ENCODE measurements at regions not wholly inside any gene's neighbourhood (a gene's known extent, or its start where the extent isn't known, plus 50 kb on each side); places are given as distances from the start of the nearest gene placed in this dataset.

- Histone ChIP-seq H3K9me3 (peaks cover 0 to 9% (median 0%) of the 10 kb centered on the region in 12 donors), H3K4me1 (peaks cover 0 to 18% (median 0%) of the 10 kb centered on the region in 12 donors), H3K27ac (peak overlapping the region in 2 of 12 donors; percentile 6 to 35), H3K4me3 (no peak overlapping the region), H3K27me3 (peaks cover 0 to 3% (median 0%) of the 10 kb centered on the region in 9 donors), H3K36me3 (no peaks in the 10 kb centered on the region)
- intact Hi-C loops (cut with DNase I) = no loop called here
- TF ChIP-seq POLR2A (IDR thresholded peaks at IDR 0.05) (no peak), CTCF (IDR thresholded peaks at IDR 0.05) (no peak)
- ATAC-seq (peak in 2 of 4 donors; percentile 13 to 52), DNase-seq (no peak)
- WGBS, 4 donors = 27 to 35% (median 32%) methylated on average over 9 of the region's 9 CpGs
These were observed 923.5 kb downstream of the UQCRFS1 start for GRCh38 chr19:28289295-28290063.

- peaks cover 0 to 3% (median 0%) of the 10 kb centered on the region in 9 donors for H3K27me3 ChIP-seq
- ATAC-seq (peak in 3 of 4 donors; percentile 26 to 60 (median 43)), DNase-seq (no peak)
- 37 to 63% (median 47%) methylated on average over 5 of the region's 5 CpGs for WGBS, 4 donors
- peaks cover 0 to 12% (median 0%) of the 10 kb centered on the region in 12 donors for H3K4me1 ChIP-seq
- no peaks in the 10 kb centered on the region for H3K36me3 ChIP-seq
- peaks cover 0 to 9% (median 0%) of the 10 kb centered on the region in 12 donors for H3K9me3 ChIP-seq
- peak overlapping the region in 2 of 12 donors; percentile 4 to 6 for H3K27ac ChIP-seq
- intact Hi-C loops (cut with DNase I) = no loop called here
- no peak for TF ChIP-seq POLR2A (IDR thresholded peaks at IDR 0.05)
- no peak for TF ChIP-seq CTCF (IDR thresholded peaks at IDR 0.05)
- no peak overlapping the region for H3K4me3 ChIP-seq
These were observed 924.2 kb downstream of the UQCRFS1 start for GRCh38 chr19:28288572-28289264.

- intact Hi-C loops (cut with DNase I) = no loop called here
- Histone ChIP-seq H3K4me3 (no peak overlapping the region), H3K36me3 (no peaks in the 10 kb centered on the region), H3K27ac (no peak overlapping the region), H3K9me3 (peaks cover 0 to 9% (median 0%) of the 10 kb centered on the region in 12 donors), H3K4me1 (peaks cover 0 to 12% (median 0%) of the 10 kb centered on the region in 12 donors), H3K27me3 (peaks cover 0 to 3% (median 0%) of the 10 kb centered on the region in 9 donors)
- TF ChIP-seq CTCF (IDR thresholded peaks at IDR 0.05) (no peak), POLR2A (IDR thresholded peaks at IDR 0.05) (no peak)
- ATAC-seq (no peak), DNase-seq (no peak)
- 87 to 92% (median 91%) methylated on average over 2 of the region's 2 CpGs for WGBS, 4 donors
These were observed 927.0 kb downstream of the UQCRFS1 start for GRCh38 chr19:28285917-28286316.

- TF ChIP-seq POLR2A (IDR thresholded peaks at IDR 0.05) = no peak
- TF ChIP-seq CTCF (IDR thresholded peaks at IDR 0.05) = no peak
- no peak for ATAC-seq
These were observed 927.9 kb downstream of the UQCRFS1 start for GRCh38 chr19:28285078-28285477.

More at GRCh38 chr19:28285078-28285477, 927.9 kb downstream of the UQCRFS1 start:
- H3K4me1 ChIP-seq = peaks cover 0 to 12% (median 0%) of the 10 kb centered on the region in 12 donors
- H3K27me3 ChIP-seq = peaks cover 0 to 3% (median 0%) of the 10 kb centered on the region in 9 donors
- peaks cover 0 to 9% (median 0%) of the 10 kb centered on the region in 12 donors for H3K9me3 ChIP-seq
- H3K36me3 ChIP-seq = no peaks in the 10 kb centered on the region
- H3K27ac ChIP-seq = no peak overlapping the region
- no peak for DNase-seq
- H3K4me3 ChIP-seq = no peak overlapping the region
- intact Hi-C loops (cut with DNase I) = no loop called here

All from heart left ventricle (tissue), 16 donors.